Kidney tubule cell (primary cell): ENCODE measurements at regions not wholly inside any gene's neighbourhood (a gene's known extent, or its start where the extent isn't known, plus 50 kb on each side); places are given as distances from the start of the nearest gene placed in this dataset.
"Not testable (repeated sequence)": the region's sequence is repeated elsewhere in the genome, so short reads cannot be mapped to it uniquely, and the experiment has no call there.

Experiments used
- DNase-seq: peaks from one replicate; pipeline ENCODE4 v3.0.0-alpha.2; 2018; ENCODE audit warnings: low spot score

- DNase-seq: no peak
Measured at GRCh38 chr13:90331974-90332373, 1015.5 kb upstream of the MIR17HG start.

GRCh38 chr13:90336507-90336906, 1011.0 kb upstream of the MIR17HG start:
- peak; percentile 1 for DNase-seq

- not testable (repeated sequence) for DNase-seq
Measured at GRCh38 chr13:90341348-90341747, 1006.1 kb upstream of the MIR17HG start.

- DNase-seq: not testable (repeated sequence)
Measured at GRCh38 chr13:90348477-90349136, 998.9 kb upstream of the MIR17HG start.

- no peak for DNase-seq
Measured at GRCh38 chr13:90352763-90353162, 994.7 kb upstream of the MIR17HG start.

- DNase-seq: no peak
Measured at GRCh38 chr13:90355162-90355751, 992.2 kb upstream of the MIR17HG start.

- DNase-seq: no peak
Measured at GRCh38 chr13:90360785-90361184, 986.7 kb upstream of the MIR17HG start.

- DNase-seq: no peak
Measured at GRCh38 chr13:90362707-90363106, 984.8 kb upstream of the MIR17HG start.

GRCh38 chr13:90365130-90365529, 982.4 kb upstream of the MIR17HG start:
- no peak for DNase-seq

GRCh38 chr13:90374168-90374567, 973.3 kb upstream of the MIR17HG start:
- no peak for DNase-seq

GRCh38 chr13:90375851-90376250, 971.6 kb upstream of the MIR17HG start:
- no peak for DNase-seq

GRCh38 chr13:90382425-90382824, 965.1 kb upstream of the MIR17HG start:
- no peak for DNase-seq

GRCh38 chr13:90385781-90386489, 961.6 kb upstream of the MIR17HG start:
- DNase-seq: no peak

- no peak for DNase-seq
Measured at GRCh38 chr13:90388887-90389452, 958.5 kb upstream of the MIR17HG start.

GRCh38 chr13:90389537-90389936, 958.0 kb upstream of the MIR17HG start:
- DNase-seq: no peak

GRCh38 chr13:90393408-90393807, 954.1 kb upstream of the MIR17HG start:
- no peak for DNase-seq

- DNase-seq: no peak
Measured at GRCh38 chr13:90395348-90395747, 952.1 kb upstream of the MIR17HG start.

GRCh38 chr13:90395846-90396245, 951.6 kb upstream of the MIR17HG start:
- DNase-seq: no peak

GRCh38 chr13:90396266-90396665, 951.2 kb upstream of the MIR17HG start:
- DNase-seq: no peak

GRCh38 chr13:90397503-90397902, 950.0 kb upstream of the MIR17HG start:
- DNase-seq: no peak

- DNase-seq: no peak
Measured at GRCh38 chr13:90400372-90400771, 947.1 kb upstream of the MIR17HG start.

GRCh38 chr13:90401150-90401549, 946.3 kb upstream of the MIR17HG start:
- no peak for DNase-seq

GRCh38 chr13:90402102-90402501, 945.4 kb upstream of the MIR17HG start:
- no peak for DNase-seq
